ENCODE measurements at regions not wholly inside any gene's neighbourhood (a gene's known extent, or its start where the extent isn't known, plus 50 kb on each side); places are given as distances from the start of the nearest gene placed in this dataset.

DNA sequence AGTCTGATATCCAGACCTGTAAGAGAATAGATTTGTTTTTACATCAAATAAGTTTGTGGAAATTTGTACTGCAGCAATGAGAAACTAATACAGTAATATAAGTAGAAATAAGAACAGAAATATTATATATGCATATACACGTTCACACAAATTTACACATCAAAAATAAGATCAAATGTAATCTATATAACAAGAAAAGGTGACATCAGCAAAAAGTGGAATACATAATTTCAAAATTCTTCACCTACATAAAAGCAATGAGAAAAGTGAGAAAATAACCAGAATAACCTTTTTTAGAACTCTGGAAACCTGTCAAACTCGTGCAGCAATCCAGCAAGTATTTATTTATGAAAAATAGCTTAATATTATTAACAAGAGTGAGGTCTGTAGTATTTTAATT is 1124.6 kb upstream of the ATXN7L3B start:
- Histone ChIP-seq H3K9me3 (ENCODE audit: control insufficient read depth, insufficient read depth, low read length) (no peaks in the 10 kb centered on the region), H3K4me1 (ENCODE audit: control insufficient read depth, low read length) (no peaks in the 10 kb centered on the region), H4K20me1 (ENCODE audit: control insufficient read depth, insufficient read depth, low read depth, low read length) (no peaks in the 10 kb centered on the region), H3K4me2 (ENCODE audit: low read length) (no peak overlapping the region), H3K9me2 (replicated peaks; ENCODE audit: control insufficient read depth, low read length) (no peaks in the 10 kb centered on the region), H3K36me3 (ENCODE audit: control insufficient read depth, low read length) (no peaks in the 10 kb centered on the region), H3K27ac (ENCODE audit: low read depth, low read length) (no peak overlapping the region), H3K4me3 (ENCODE audit: low read length) (no peak overlapping the region), H3F3A (ENCODE audit: control insufficient read depth, insufficient read depth) (no peaks in the 10 kb centered on the region), H3K27me3 (ENCODE audit: control insufficient read depth, low read length) (no peaks in the 10 kb centered on the region), H3K79me2 (ENCODE audit: control insufficient read depth, low read length) (no peaks in the 10 kb centered on the region)
- no peak for TF ChIP-seq EZH2phosphoT487 (IDR thresholded peaks at IDR 0.05; ENCODE audit: borderline replicate concordance, low read length)
- TF ChIP-seq, protein P1, sequence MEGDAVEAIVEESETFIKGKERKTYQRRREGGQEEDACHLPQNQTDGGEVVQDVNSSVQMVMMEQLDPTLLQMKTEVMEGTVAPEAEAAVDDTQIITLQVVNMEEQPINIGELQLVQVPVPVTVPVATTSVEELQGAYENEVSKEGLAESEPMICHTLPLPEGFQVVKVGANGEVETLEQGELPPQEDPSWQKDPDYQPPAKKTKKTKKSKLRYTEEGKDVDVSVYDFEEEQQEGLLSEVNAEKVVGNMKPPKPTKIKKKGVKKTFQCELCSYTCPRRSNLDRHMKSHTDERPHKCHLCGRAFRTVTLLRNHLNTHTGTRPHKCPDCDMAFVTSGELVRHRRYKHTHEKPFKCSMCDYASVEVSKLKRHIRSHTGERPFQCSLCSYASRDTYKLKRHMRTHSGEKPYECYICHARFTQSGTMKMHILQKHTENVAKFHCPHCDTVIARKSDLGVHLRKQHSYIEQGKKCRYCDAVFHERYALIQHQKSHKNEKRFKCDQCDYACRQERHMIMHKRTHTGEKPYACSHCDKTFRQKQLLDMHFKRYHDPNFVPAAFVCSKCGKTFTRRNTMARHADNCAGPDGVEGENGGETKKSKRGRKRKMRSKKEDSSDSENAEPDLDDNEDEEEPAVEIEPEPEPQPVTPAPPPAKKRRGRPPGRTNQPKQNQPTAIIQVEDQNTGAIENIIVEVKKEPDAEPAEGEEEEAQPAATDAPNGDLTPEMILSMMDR (IDR thresholded peaks at IDR 0.05; ENCODE audit: low read depth, low read length, poor library complexity, severe bottlenecking) = no peak

DNA sequence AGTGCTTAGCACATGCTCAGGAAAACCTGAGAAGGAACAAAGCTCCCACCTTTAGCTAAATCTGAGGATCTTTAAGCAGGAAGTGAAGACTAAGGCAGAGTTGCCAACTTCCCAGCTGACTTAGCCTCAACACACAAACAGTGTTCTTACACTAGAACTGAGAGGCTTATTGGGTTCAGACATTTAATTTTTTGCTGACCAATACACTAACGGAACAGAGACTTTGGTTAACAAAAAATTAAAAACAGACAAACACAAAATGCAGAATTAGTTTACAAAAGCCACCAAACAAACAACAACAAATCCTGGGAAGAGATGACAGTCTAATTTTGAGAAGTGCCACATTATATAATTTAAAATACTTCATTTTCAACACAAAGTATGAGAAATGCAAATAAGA is 1123.7 kb upstream of the ATXN7L3B start:
- H3F3A ChIP-seq (ENCODE audit: control insufficient read depth, insufficient read depth) = no peaks in the 10 kb centered on the region
- H3K4me1 ChIP-seq (ENCODE audit: control insufficient read depth, low read length) = no peaks in the 10 kb centered on the region
- no peak overlapping the region for H3K27ac ChIP-seq (ENCODE audit: low read depth, low read length)
- H3K9me3 ChIP-seq (ENCODE audit: control insufficient read depth, insufficient read depth, low read length) = no peaks in the 10 kb centered on the region
- H3K36me3 ChIP-seq (ENCODE audit: control insufficient read depth, low read length) = no peaks in the 10 kb centered on the region
- no peak overlapping the region for H3K4me2 ChIP-seq (ENCODE audit: low read length)
- no peak overlapping the region for H3K4me3 ChIP-seq (ENCODE audit: low read length)
- no peaks in the 10 kb centered on the region for H3K79me2 ChIP-seq (ENCODE audit: control insufficient read depth, low read length)
- no peaks in the 10 kb centered on the region for H3K9me2 ChIP-seq (replicated peaks; ENCODE audit: control insufficient read depth, low read length)
- H3K27me3 ChIP-seq (ENCODE audit: control insufficient read depth, low read length) = no peaks in the 10 kb centered on the region
- no peaks in the 10 kb centered on the region for H4K20me1 ChIP-seq (ENCODE audit: control insufficient read depth, insufficient read depth, low read depth, low read length)
- TF ChIP-seq, protein P1 (IDR thresholded peaks at IDR 0.05; ENCODE audit: low read depth, low read length, poor library complexity, severe bottlenecking) = no peak
- no peak for TF ChIP-seq EZH2phosphoT487 (IDR thresholded peaks at IDR 0.05; ENCODE audit: borderline replicate concordance, low read length)

DNA sequence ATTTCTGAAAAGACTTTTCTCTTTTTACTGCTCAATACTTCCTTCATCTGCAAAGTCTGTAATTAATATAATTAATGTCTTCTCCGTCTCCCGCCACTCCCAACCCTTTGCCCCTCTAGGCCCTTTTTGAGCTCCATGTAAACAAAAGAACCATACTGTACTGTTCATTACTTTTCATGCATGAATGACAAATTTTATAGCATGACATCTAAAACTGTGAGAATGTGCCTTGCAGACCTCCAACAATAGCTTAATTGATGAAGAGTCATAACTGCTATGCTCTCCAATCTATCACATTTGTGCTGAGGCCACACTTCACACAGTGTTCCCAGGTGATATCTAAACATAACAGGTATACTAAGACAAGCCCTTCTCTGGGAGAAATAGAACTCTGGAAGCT is 1122.7 kb upstream of the ATXN7L3B start:
- TF ChIP-seq EZH2phosphoT487 (IDR thresholded peaks at IDR 0.05; ENCODE audit: borderline replicate concordance, low read length) = no peak
- TF ChIP-seq, protein P1 (IDR thresholded peaks at IDR 0.05; ENCODE audit: low read depth, low read length, poor library complexity, severe bottlenecking) = no peak
- H3K27ac ChIP-seq (ENCODE audit: low read depth, low read length) = no peak overlapping the region

DNA sequence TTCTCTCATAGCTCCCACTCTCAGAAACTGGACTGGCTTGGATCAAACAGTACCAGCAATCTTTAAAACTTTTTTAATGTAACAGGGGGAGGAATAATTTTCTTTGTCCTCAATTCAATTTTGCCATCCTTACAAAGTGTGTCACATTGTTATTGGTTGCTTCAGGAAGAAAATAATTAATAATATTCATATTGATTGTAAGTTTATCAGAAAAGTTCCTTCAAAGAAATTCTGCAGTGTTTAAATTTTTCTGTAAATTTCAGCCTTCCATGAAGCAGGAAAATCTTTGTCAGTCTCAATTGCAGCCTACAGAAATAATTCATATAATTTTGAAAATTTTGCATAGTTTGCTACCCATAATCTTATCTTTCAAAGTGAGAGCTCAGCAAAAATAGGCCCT is 1119.1 kb upstream of the ATXN7L3B start:
- Histone ChIP-seq H3K27ac (ENCODE audit: low read depth, low read length) (no peak overlapping the region), H3K9me2 (replicated peaks; ENCODE audit: control insufficient read depth, low read length) (no peaks in the 10 kb centered on the region), H3K9me3 (ENCODE audit: control insufficient read depth, insufficient read depth, low read length) (no peaks in the 10 kb centered on the region), H4K20me1 (ENCODE audit: control insufficient read depth, insufficient read depth, low read depth, low read length) (no peaks in the 10 kb centered on the region), H3K4me1 (ENCODE audit: control insufficient read depth, low read length) (no peaks in the 10 kb centered on the region), H3K4me2 (ENCODE audit: low read length) (no peak overlapping the region), H3K27me3 (ENCODE audit: control insufficient read depth, low read length) (no peaks in the 10 kb centered on the region), H3K79me2 (ENCODE audit: control insufficient read depth, low read length) (no peaks in the 10 kb centered on the region), H3K4me3 (ENCODE audit: low read length) (no peak overlapping the region), H3F3A (ENCODE audit: control insufficient read depth, insufficient read depth) (no peaks in the 10 kb centered on the region), H3K36me3 (ENCODE audit: control insufficient read depth, low read length) (no peaks in the 10 kb centered on the region)
- TF ChIP-seq, protein P1 (IDR thresholded peaks at IDR 0.05; ENCODE audit: low read depth, low read length, poor library complexity, severe bottlenecking) = no peak
- TF ChIP-seq EZH2phosphoT487 (IDR thresholded peaks at IDR 0.05; ENCODE audit: borderline replicate concordance, low read length) = no peak

More for the DNA sequence above, 1122.7 kb upstream of the ATXN7L3B start:
- Histone ChIP-seq H3K4me1 (ENCODE audit: control insufficient read depth, low read length) (no peaks in the 10 kb centered on the region), H3K79me2 (ENCODE audit: control insufficient read depth, low read length) (no peaks in the 10 kb centered on the region), H3F3A (ENCODE audit: control insufficient read depth, insufficient read depth) (no peaks in the 10 kb centered on the region), H3K9me2 (replicated peaks; ENCODE audit: control insufficient read depth, low read length) (no peaks in the 10 kb centered on the region), H3K9me3 (ENCODE audit: control insufficient read depth, insufficient read depth, low read length) (no peaks in the 10 kb centered on the region), H3K4me2 (ENCODE audit: low read length) (no peak overlapping the region), H3K27me3 (ENCODE audit: control insufficient read depth, low read length) (no peaks in the 10 kb centered on the region), H3K4me3 (ENCODE audit: low read length) (no peak overlapping the region), H3K36me3 (ENCODE audit: control insufficient read depth, low read length) (no peaks in the 10 kb centered on the region), H4K20me1 (ENCODE audit: control insufficient read depth, insufficient read depth, low read depth, low read length) (no peaks in the 10 kb centered on the region)

Measured in DOHH2 (cell line).